ENCODE measurements at regions not wholly inside any gene's neighbourhood (a gene's known extent, or its start where the extent isn't known, plus 50 kb on each side); places are given as distances from the start of the nearest gene placed in this dataset.

GRCh38 chr2:75411574-75411973 is 149.2 kb downstream of the EVA1A start:
- H3K9me3 Mint-ChIP-seq (ENCODE audit: low read depth): peaks cover 17% of the 10 kb centered on the region
- no peaks in the 10 kb centered on the region for H3K27me3 Mint-ChIP-seq
- no peak overlapping the region for H3K27ac Mint-ChIP-seq
- peaks cover 5% of the 10 kb centered on the region for H3K36me3 Mint-ChIP-seq (ENCODE audit: insufficient read depth)
- DNase-seq (ENCODE audit: low spot score, unreplicated experiment): no peak
- H3K4me3 Mint-ChIP-seq (ENCODE audit: low read depth): no peak overlapping the region
- H3K4me1 Mint-ChIP-seq (ENCODE audit: low read depth): peaks cover 13% of the 10 kb centered on the region
- TF ChIP-seq, protein P1, sequence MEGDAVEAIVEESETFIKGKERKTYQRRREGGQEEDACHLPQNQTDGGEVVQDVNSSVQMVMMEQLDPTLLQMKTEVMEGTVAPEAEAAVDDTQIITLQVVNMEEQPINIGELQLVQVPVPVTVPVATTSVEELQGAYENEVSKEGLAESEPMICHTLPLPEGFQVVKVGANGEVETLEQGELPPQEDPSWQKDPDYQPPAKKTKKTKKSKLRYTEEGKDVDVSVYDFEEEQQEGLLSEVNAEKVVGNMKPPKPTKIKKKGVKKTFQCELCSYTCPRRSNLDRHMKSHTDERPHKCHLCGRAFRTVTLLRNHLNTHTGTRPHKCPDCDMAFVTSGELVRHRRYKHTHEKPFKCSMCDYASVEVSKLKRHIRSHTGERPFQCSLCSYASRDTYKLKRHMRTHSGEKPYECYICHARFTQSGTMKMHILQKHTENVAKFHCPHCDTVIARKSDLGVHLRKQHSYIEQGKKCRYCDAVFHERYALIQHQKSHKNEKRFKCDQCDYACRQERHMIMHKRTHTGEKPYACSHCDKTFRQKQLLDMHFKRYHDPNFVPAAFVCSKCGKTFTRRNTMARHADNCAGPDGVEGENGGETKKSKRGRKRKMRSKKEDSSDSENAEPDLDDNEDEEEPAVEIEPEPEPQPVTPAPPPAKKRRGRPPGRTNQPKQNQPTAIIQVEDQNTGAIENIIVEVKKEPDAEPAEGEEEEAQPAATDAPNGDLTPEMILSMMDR (IDR thresholded peaks at IDR 0.05; ENCODE audit: unreplicated experiment): no peak

- TF ChIP-seq, protein P1 (IDR thresholded peaks at IDR 0.05; ENCODE audit: unreplicated experiment): no peak
- Mint-ChIP-seq H3K36me3 (ENCODE audit: insufficient read depth) (peaks cover 5% of the 10 kb centered on the region), H3K4me3 (ENCODE audit: low read depth) (no peak overlapping the region), H3K27ac (no peak overlapping the region), H3K4me1 (ENCODE audit: low read depth) (peaks cover 4% of the 10 kb centered on the region), H3K9me3 (ENCODE audit: low read depth) (peaks cover 17% of the 10 kb centered on the region), H3K27me3 (no peaks in the 10 kb centered on the region)
- DNase-seq (ENCODE audit: low spot score, unreplicated experiment): no peak
Measured at GRCh38 chr2:75410702-75411101, 150.0 kb downstream of the EVA1A start.

- Mint-ChIP-seq H3K4me3 (ENCODE audit: low read depth) (no peak overlapping the region), H3K27ac (no peak overlapping the region), H3K36me3 (ENCODE audit: insufficient read depth) (peaks cover 5% of the 10 kb centered on the region), H3K9me3 (ENCODE audit: low read depth) (peaks cover 17% of the 10 kb centered on the region), H3K4me1 (ENCODE audit: low read depth) (no peaks in the 10 kb centered on the region), H3K27me3 (no peaks in the 10 kb centered on the region)
- TF ChIP-seq, protein P1 (IDR thresholded peaks at IDR 0.05; ENCODE audit: unreplicated experiment): no peak
- DNase-seq (ENCODE audit: low spot score, unreplicated experiment): no peak
Measured at GRCh38 chr2:75408771-75409170, 152.0 kb downstream of the EVA1A start.

DNA sequence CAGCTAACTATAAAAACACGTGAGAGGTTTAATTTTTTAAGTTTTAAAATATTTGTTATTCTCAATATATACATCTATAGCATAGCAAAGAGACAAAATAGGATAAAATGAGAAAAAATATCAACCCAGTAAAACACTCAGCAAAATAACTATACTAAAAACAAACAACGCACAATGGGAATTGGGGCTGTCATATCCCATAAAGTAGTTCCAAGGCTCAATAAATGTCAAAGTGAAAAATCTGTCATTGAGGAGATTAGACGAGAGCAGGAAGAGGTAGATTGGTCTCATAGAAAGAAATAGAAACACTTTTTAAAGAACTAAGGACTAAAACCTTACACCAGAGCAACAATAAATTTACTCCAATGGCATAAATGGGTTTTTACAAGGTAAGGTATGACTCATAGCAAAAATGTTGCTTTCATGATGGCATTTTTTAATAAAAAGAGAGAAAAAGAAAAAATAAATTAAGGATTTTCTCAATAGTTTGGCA is 153.7 kb downstream of the EVA1A start:
- no peak overlapping the region for H3K4me3 Mint-ChIP-seq (ENCODE audit: low read depth)
- TF ChIP-seq, protein P1 (IDR thresholded peaks at IDR 0.05; ENCODE audit: unreplicated experiment): no peak
- peaks cover 5% of the 10 kb centered on the region for H3K36me3 Mint-ChIP-seq (ENCODE audit: insufficient read depth)
- no peak for DNase-seq (ENCODE audit: low spot score, unreplicated experiment)
- H3K27ac Mint-ChIP-seq: no peak overlapping the region
- no peaks in the 10 kb centered on the region for H3K27me3 Mint-ChIP-seq
- no peaks in the 10 kb centered on the region for H3K4me1 Mint-ChIP-seq (ENCODE audit: low read depth)
- H3K9me3 Mint-ChIP-seq (ENCODE audit: low read depth): peaks cover 17% of the 10 kb centered on the region

- H3K36me3 Mint-ChIP-seq (ENCODE audit: insufficient read depth): peaks cover 4% of the 10 kb centered on the region
- TF ChIP-seq, protein P1 (IDR thresholded peaks at IDR 0.05; ENCODE audit: unreplicated experiment): no peak
- no peaks in the 10 kb centered on the region for H3K4me1 Mint-ChIP-seq (ENCODE audit: low read depth)
- peaks cover 12% of the 10 kb centered on the region for H3K9me3 Mint-ChIP-seq (ENCODE audit: low read depth)
- DNase-seq (ENCODE audit: low spot score, unreplicated experiment): no peak
- no peak overlapping the region for H3K27ac Mint-ChIP-seq
- no peaks in the 10 kb centered on the region for H3K27me3 Mint-ChIP-seq
- no peak overlapping the region for H3K4me3 Mint-ChIP-seq (ENCODE audit: low read depth)
Measured at GRCh38 chr2:75406131-75406581, 154.6 kb downstream of the EVA1A start.

Data from progenitor cell of endocrine pancreas (in vitro differentiated cells).